Astrocyte (in vitro differentiated cells and primary cell): ENCODE measurements at regions not wholly inside any gene's neighbourhood (a gene's known extent, or its start where the extent isn't known, plus 50 kb on each side); places are given as distances from the start of the nearest gene placed in this dataset.

ENCODE experiments used
- DNase-seq: peaks from one replicate; pipeline ENCODE4 v3.0.0-alpha.2; 2010; ENCODE audit warnings: low read depth
- FAIRE-seq: peaks from 2 replicates; lab custom pipeline; 2011; peaks lifted over from hg19 to GRCh38; lab: Jason Lieb, UNC
- H2AFZ ChIP-seq: 2 replicates; pipeline ENCODE4 v1.6.0; 2012; ENCODE audit warnings: low read depth, low read length, inconsistent platforms
- H3K27ac ChIP-seq: 2 replicates; pipeline ENCODE4 v1.5.1; 2011; ENCODE audit warnings: low read depth, low read length, inconsistent platforms
- H3K27me3 ChIP-seq: 2 replicates; pipeline ENCODE4 v1.6.0; 2011; ENCODE audit warnings: low read length, inconsistent platforms; ENCODE audit not compliant: insufficient read depth
- H3K36me3 ChIP-seq: 2 replicates; pipeline ENCODE4 v1.5.1; 2011; ENCODE audit warnings: low read length, inconsistent platforms; ENCODE audit not compliant: insufficient read depth
- H3K4me1 ChIP-seq: 2 replicates; pipeline ENCODE4 v1.5.1; 2011; ENCODE audit warnings: low read length, inconsistent platforms; ENCODE audit not compliant: insufficient read depth
- H3K4me2 ChIP-seq: 2 replicates; pipeline ENCODE4 v1.6.0; 2012; ENCODE audit warnings: low read length, inconsistent platforms
- H3K4me3 ChIP-seq: 2 replicates; pipeline ENCODE4 v1.5.1; 2011; ENCODE audit warnings: low read depth, mild to moderate bottlenecking, low read length, inconsistent platforms; ENCODE audit not compliant: insufficient read depth
- H3K79me2 ChIP-seq: 2 replicates; pipeline ENCODE4 v1.6.0; 2012; ENCODE audit warnings: mild to moderate bottlenecking, low read length, inconsistent platforms; ENCODE audit not compliant: insufficient read depth
- H3K9ac ChIP-seq: 2 replicates; pipeline ENCODE4 v1.6.0; 2012; ENCODE audit warnings: mild to moderate bottlenecking, low read length, inconsistent platforms
- H3K9me3 ChIP-seq: 2 replicates; pipeline ENCODE4 v1.5.1; 2012; ENCODE audit warnings: low read depth, mild to moderate bottlenecking, low read length, inconsistent platforms; ENCODE audit not compliant: insufficient read depth
- H4K20me1 ChIP-seq: 2 replicates; pipeline ENCODE4 v1.6.0; 2012; ENCODE audit warnings: low read length, inconsistent platforms; ENCODE audit not compliant: insufficient read depth
- H3K27ac Mint-ChIP-seq: one replicate; pipeline ENCODE4 v1.8.0; 2021; ENCODE audit warnings: mild to moderate bottlenecking, mixed read lengths; ENCODE audit not compliant: unreplicated experiment
- H3K27me3 Mint-ChIP-seq: one replicate; pipeline ENCODE4 v1.8.0; 2021; ENCODE audit warnings: low read depth, mixed read lengths; ENCODE audit not compliant: unreplicated experiment
- H3K36me3 Mint-ChIP-seq: one replicate; pipeline ENCODE4 v1.8.0; 2021; ENCODE audit warnings: low read depth, mixed read lengths; ENCODE audit not compliant: unreplicated experiment
- H3K4me1 Mint-ChIP-seq: one replicate; pipeline ENCODE4 v1.8.0; 2021; ENCODE audit warnings: low read depth, mixed read lengths; ENCODE audit not compliant: unreplicated experiment
- H3K4me3 Mint-ChIP-seq: one replicate; pipeline ENCODE4 v1.8.0; 2021; ENCODE audit warnings: mild to moderate bottlenecking, moderate library complexity, mixed read lengths; ENCODE audit not compliant: unreplicated experiment
- H3K9me3 Mint-ChIP-seq: one replicate; pipeline ENCODE4 v1.8.0; 2021; ENCODE audit warnings: mild to moderate bottlenecking, mixed read lengths; ENCODE audit not compliant: unreplicated experiment
- CTCF ChIP-seq: IDR thresholded peaks from 2 replicates; pipeline ENCODE4 v1.5.1; 2011; ENCODE audit warnings: low read depth, mild to moderate bottlenecking, inconsistent platforms, low read length, moderate library complexity; ENCODE audit not compliant: insufficient read depth
- EZH2 ChIP-seq: IDR thresholded peaks from 2 replicates; pipeline ENCODE4 v1.6.1; 2012; ENCODE audit warnings: mild to moderate bottlenecking, low read length, inconsistent platforms; ENCODE audit not compliant: insufficient read depth

GRCh38 chr10:117699436-117700075 is 157.0 kb downstream of the EMX2 start:
- Histone ChIP-seq H3K36me3 (no peaks in the 10 kb centered on the region), H4K20me1 (no peaks in the 10 kb centered on the region), H3K4me1 (no peaks in the 10 kb centered on the region), H3K9ac (no peak overlapping the region), H3K27me3 (no peaks in the 10 kb centered on the region), H2AFZ (no peak overlapping the region), H3K4me2 (no peak overlapping the region), H3K9me3 (no peaks in the 10 kb centered on the region), H3K4me3 (no peak overlapping the region), H3K27ac (no peak overlapping the region), H3K79me2 (no peaks in the 10 kb centered on the region)
- Mint-ChIP-seq H3K9me3 (no peaks in the 10 kb centered on the region), H3K27ac (no peak overlapping the region), H3K36me3 (no peaks in the 10 kb centered on the region), H3K4me3 (no peak overlapping the region), H3K27me3 (peaks cover 22% of the 10 kb centered on the region), H3K4me1 (no peaks in the 10 kb centered on the region)
- DNase-seq (no peak), FAIRE-seq (no peak)
- TF ChIP-seq EZH2 (no peak), CTCF (no peak)

DNA sequence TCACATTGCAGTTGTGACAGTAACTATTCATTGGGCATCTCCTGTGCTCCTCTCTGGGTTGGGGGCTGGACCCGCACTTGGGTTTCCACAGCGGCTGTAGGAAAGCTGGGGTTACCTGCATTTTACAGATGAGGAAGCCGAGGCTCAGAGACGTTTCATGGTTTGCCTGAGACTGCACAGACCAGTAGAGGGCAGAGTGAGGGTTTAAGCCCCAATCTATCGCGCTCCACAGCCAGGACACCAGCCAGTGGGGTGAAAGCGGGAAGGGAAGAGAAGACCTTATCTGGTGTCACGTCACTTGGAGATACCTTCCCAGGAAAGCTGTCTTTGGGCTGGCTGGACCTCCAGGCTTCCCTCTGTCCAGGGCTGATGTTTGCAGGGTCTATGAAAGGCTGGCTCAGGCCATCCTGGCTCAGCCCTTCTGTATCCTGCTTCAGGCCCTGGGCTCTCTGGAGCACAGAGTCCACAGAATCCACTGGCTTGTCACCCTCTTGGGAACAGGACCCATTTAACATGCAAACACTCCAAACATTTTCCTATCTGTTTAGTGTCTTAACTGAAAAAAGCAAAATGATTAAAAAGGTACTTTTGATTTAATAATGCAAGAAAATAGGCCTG is 167.7 kb downstream of the EMX2 start:
- Mint-ChIP-seq H3K36me3 (no peaks in the 10 kb centered on the region), H3K4me3 (no peak overlapping the region), H3K27ac (no peak overlapping the region), H3K9me3 (peaks cover 2% of the 10 kb centered on the region), H3K27me3 (peaks cover 10% of the 10 kb centered on the region), H3K4me1 (no peaks in the 10 kb centered on the region)
- Histone ChIP-seq H3K36me3 (no peaks in the 10 kb centered on the region), H2AFZ (no peak overlapping the region), H3K27ac (no peak overlapping the region), H3K4me2 (no peak overlapping the region), H3K27me3 (no peaks in the 10 kb centered on the region), H3K4me3 (no peak overlapping the region), H3K9ac (no peak overlapping the region), H3K4me1 (no peaks in the 10 kb centered on the region), H3K79me2 (no peaks in the 10 kb centered on the region), H4K20me1 (no peaks in the 10 kb centered on the region), H3K9me3 (no peaks in the 10 kb centered on the region)
- TF ChIP-seq CTCF (no peak), EZH2 (no peak)
- FAIRE-seq (no peak), DNase-seq (no peak)

DNA sequence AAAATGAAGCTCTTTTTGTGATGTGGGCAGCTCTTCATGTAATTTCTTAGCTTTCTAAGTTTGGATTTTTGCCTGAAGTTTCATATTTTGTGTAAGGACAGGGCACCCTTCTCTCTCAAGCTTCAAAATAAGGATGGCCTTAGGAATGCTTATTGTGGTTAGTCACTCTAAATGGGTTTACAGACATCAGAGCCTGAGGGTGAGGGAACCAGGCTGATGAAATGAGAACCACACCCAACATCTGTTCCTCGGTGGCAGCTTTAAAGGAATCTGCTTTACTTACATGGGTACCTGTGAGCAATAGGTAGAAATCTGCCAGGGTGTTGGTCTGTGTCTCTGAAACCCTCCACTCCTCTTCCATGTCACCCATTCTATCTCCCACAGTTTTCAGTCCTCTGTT is 174.3 kb downstream of the EMX2 start:
- H3K4me3 Mint-ChIP-seq = no peak overlapping the region
- H3K4me1 Mint-ChIP-seq = no peaks in the 10 kb centered on the region
- no peak for TF ChIP-seq EZH2
- no peak for TF ChIP-seq CTCF
- Histone ChIP-seq H3K9me3 (no peaks in the 10 kb centered on the region), H3K27me3 (no peaks in the 10 kb centered on the region), H3K4me3 (no peak overlapping the region), H4K20me1 (no peaks in the 10 kb centered on the region), H3K27ac (no peak overlapping the region), H3K4me2 (no peak overlapping the region), H3K79me2 (no peaks in the 10 kb centered on the region), H2AFZ (no peak overlapping the region), H3K36me3 (no peaks in the 10 kb centered on the region), H3K9ac (no peak overlapping the region), H3K4me1 (no peaks in the 10 kb centered on the region)
- H3K27me3 Mint-ChIP-seq = peaks cover 3% of the 10 kb centered on the region
- DNase-seq (no peak), FAIRE-seq (no peak)
- H3K27ac Mint-ChIP-seq = no peak overlapping the region
- H3K9me3 Mint-ChIP-seq = peaks cover 7% of the 10 kb centered on the region
- no peaks in the 10 kb centered on the region for H3K36me3 Mint-ChIP-seq
